Large intestine (tissue), 3 donors: ENCODE measurements at regions not wholly inside any gene's neighbourhood (a gene's known extent, or its start where the extent isn't known, plus 50 kb on each side); places are given as distances from the start of the nearest gene placed in this dataset.
A peak's percentile ranks its signal among the peaks of the same experiment; 100 is the strongest.

Experiments used
- DNase-seq, 2 donors: peaks; one replicate each; pipeline versions ENCODE4 v3.0.0 to v3.0.0-alpha.2; 2013
- H3K27ac ChIP-seq: one replicate; pipeline ENCODE4 v1.5.1; 2013; ENCODE audit warnings: low read length
- H3K27me3 ChIP-seq: 2 replicates; pipeline ENCODE4 v1.6.1; 2013; ENCODE audit warnings: low read length; ENCODE audit not compliant: control insufficient read depth, insufficient read depth
- H3K36me3 ChIP-seq: 2 replicates; pipeline ENCODE4 v1.6.1; 2013; ENCODE audit warnings: low read length; ENCODE audit not compliant: control insufficient read depth, insufficient read depth
- H3K4me1 ChIP-seq: one replicate; pipeline ENCODE4 v1.6.1; 2013; ENCODE audit warnings: low read length; ENCODE audit not compliant: control insufficient read depth, insufficient read depth
- H3K4me3 ChIP-seq: one replicate; pipeline ENCODE4 v1.5.1; 2013; ENCODE audit warnings: low read length
- H3K9me3 ChIP-seq: one replicate; pipeline ENCODE4 v1.6.1; 2013; ENCODE audit warnings: mild to moderate bottlenecking, low read depth, low read length, moderate library complexity; ENCODE audit not compliant: control insufficient read depth
- WGBS: methylation state at CpG from one replicate; pipeline ENCODE4 v1.1.5; 2013; ENCODE audit warnings: low lambda C conversion rate; ENCODE audit not compliant: insufficient coverage; 5-methylcytosine and 5-hydroxymethylcytosine counted together

- DNase-seq, result no peak
- Histone ChIP-seq H3K4me1 (peaks cover 27% of the 10 kb centered on the region), H3K27me3 (no peaks in the 10 kb centered on the region), H3K9me3 (no peaks in the 10 kb centered on the region), H3K27ac (no peak overlapping the region), H3K36me3 (no peaks in the 10 kb centered on the region), H3K4me3 (no peak overlapping the region)
- no CpG with 5 or more reads among the region's 20 CpGs for WGBS
Measured at GRCh38 chr6:43921548-43922425, 151.8 kb downstream of the VEGFA start.

- DNase-seq, result no peak
- no peak overlapping the region for H3K27ac ChIP-seq
- no peaks in the 10 kb centered on the region for H3K36me3 ChIP-seq
- peaks cover 30% of the 10 kb centered on the region for H3K4me1 ChIP-seq
- no peaks in the 10 kb centered on the region for H3K9me3 ChIP-seq
- H3K4me3 ChIP-seq, result no peak overlapping the region
- WGBS, result no CpG with 5 or more reads among the region's 9 CpGs
- H3K27me3 ChIP-seq, result no peaks in the 10 kb centered on the region
Measured at GRCh38 chr6:43921039-43921438, 151.0 kb downstream of the VEGFA start.

GRCh38 chr6:43919774-43920173, 149.8 kb downstream of the VEGFA start:
- Histone ChIP-seq H3K27me3 (no peaks in the 10 kb centered on the region), H3K4me1 (peaks cover 37% of the 10 kb centered on the region), H3K4me3 (no peak overlapping the region), H3K36me3 (no peaks in the 10 kb centered on the region), H3K9me3 (no peaks in the 10 kb centered on the region), H3K27ac (no peak overlapping the region)
- WGBS, result 95% methylated on average over 2 of the region's 2 CpGs
- DNase-seq, result no peak

- Histone ChIP-seq H3K27me3 (no peaks in the 10 kb centered on the region), H3K4me3 (no peak overlapping the region), H3K4me1 (peaks cover 56% of the 10 kb centered on the region), H3K9me3 (no peaks in the 10 kb centered on the region), H3K36me3 (no peaks in the 10 kb centered on the region), H3K27ac (peak overlapping the region; percentile 96)
- WGBS, result no CpG with 5 or more reads among the region's 6 CpGs
- DNase-seq, result peak in 1 of 2 donors; percentile 62
Measured at GRCh38 chr6:43917878-43918382, 147.9 kb downstream of the VEGFA start.

- Histone ChIP-seq H3K27me3 (no peaks in the 10 kb centered on the region), H3K36me3 (no peaks in the 10 kb centered on the region), H3K9me3 (no peaks in the 10 kb centered on the region), H3K4me3 (no peak overlapping the region), H3K27ac (peak overlapping the region; percentile 96), H3K4me1 (peaks cover 63% of the 10 kb centered on the region)
- peak; percentile 96 to 98 for DNase-seq
- WGBS, result 29% methylated on average over 1 of the region's 12 CpGs
Measured at GRCh38 chr6:43916924-43917877, 147.2 kb downstream of the VEGFA start.

GRCh38 chr6:43915986-43916923, 146.2 kb downstream of the VEGFA start:
- peaks cover 73% of the 10 kb centered on the region for H3K4me1 ChIP-seq

GRCh38 chr6:43915208-43915869, 145.3 kb downstream of the VEGFA start:
- H3K4me1 ChIP-seq, result peaks cover 82% of the 10 kb centered on the region
- no peak overlapping the region for H3K4me3 ChIP-seq
- H3K27ac ChIP-seq, result peak overlapping the region; percentile 96
- no peaks in the 10 kb centered on the region for H3K36me3 ChIP-seq
- DNase-seq, result no peak
- WGBS, result no CpG with 5 or more reads among the region's 7 CpGs
- H3K9me3 ChIP-seq, result no peaks in the 10 kb centered on the region
- H3K27me3 ChIP-seq, result no peaks in the 10 kb centered on the region

More at GRCh38 chr6:43915986-43916923, 146.2 kb downstream of the VEGFA start:
- Histone ChIP-seq H3K9me3 (no peaks in the 10 kb centered on the region), H3K4me3 (no peak overlapping the region), H3K27me3 (no peaks in the 10 kb centered on the region), H3K27ac (peak overlapping the region; percentile 96), H3K36me3 (no peaks in the 10 kb centered on the region)
- WGBS, result no CpG with 5 or more reads among the region's 8 CpGs
- DNase-seq, result no peak

- H3K9me3 ChIP-seq, result no peaks in the 10 kb centered on the region
- H3K27ac ChIP-seq, result peak overlapping the region; percentile 96
- no CpG with 5 or more reads among the region's 11 CpGs for WGBS
- H3K36me3 ChIP-seq, result no peaks in the 10 kb centered on the region
- no peaks in the 10 kb centered on the region for H3K27me3 ChIP-seq
- DNase-seq, result no peak
- peaks cover 82% of the 10 kb centered on the region for H3K4me1 ChIP-seq
- H3K4me3 ChIP-seq, result no peak overlapping the region
Measured at GRCh38 chr6:43914272-43915147, 144.5 kb downstream of the VEGFA start.
